Hepatocyte (in vitro differentiated cells): ENCODE measurements at regions not wholly inside any gene's neighbourhood (a gene's known extent, or its start where the extent isn't known, plus 50 kb on each side); places are given as distances from the start of the nearest gene placed in this dataset.

Source experiments
- DNase-seq: peaks from one replicate; pipeline ENCODE4 v3.0.0-alpha.2; 2016; ENCODE audit warnings: low spot score
- H2AFZ ChIP-seq: fragments of 200-600 bp; sonication (generic); 2 replicates; pipeline ENCODE4 v1.6.0; 2016; ENCODE audit warnings: antibody characterized with exemption, mild to moderate bottlenecking
- H3K27ac ChIP-seq: fragments of 200-600 bp; sonication (generic); 2 replicates; pipeline ENCODE4 v1.5.1; 2016; ENCODE audit warnings: mild to moderate bottlenecking
- H3K27me3 ChIP-seq: fragments of 200-600 bp; sonication (generic); 2 replicates; pipeline ENCODE4 v1.6.1; 2016
- H3K36me3 ChIP-seq: fragments of 200-600 bp; sonication (generic); replicated peaks from 2 replicates; pipeline ENCODE4 v1.5.1; 2016; ENCODE audit warnings: low read depth; ENCODE audit not compliant: insufficient read depth
- H3K4me1 ChIP-seq: fragments of 200-600 bp; sonication (generic); 2 replicates; pipeline ENCODE4 v1.5.1; 2016; ENCODE audit warnings: mild to moderate bottlenecking, moderate library complexity; ENCODE audit not compliant: insufficient read depth
- H3K4me2 ChIP-seq: fragments of 200-600 bp; sonication (generic); 2 replicates; pipeline ENCODE4 v1.6.0; 2016
- H3K4me3 ChIP-seq: fragments of 200-600 bp; sonication (generic); 2 replicates; pipeline ENCODE4 v1.5.1; 2016; ENCODE audit warnings: mild to moderate bottlenecking
- H3K79me2 ChIP-seq: fragments of 200-600 bp; sonication (generic); 2 replicates; pipeline ENCODE4 v1.6.0; 2017; ENCODE audit warnings: mild to moderate bottlenecking
- H3K9me2 ChIP-seq: fragments of 200-600 bp; sonication (generic); replicated peaks from 2 replicates; pipeline ENCODE4 v1.6.0; 2017; ENCODE audit warnings: mild to moderate bottlenecking; ENCODE audit not compliant: insufficient read depth
- H3K9me3 ChIP-seq: fragments of 200-600 bp; sonication (generic); 2 replicates; pipeline ENCODE4 v1.5.1; 2016; ENCODE audit warnings: low read depth, mild to moderate bottlenecking
- H4K20me1 ChIP-seq: fragments of 200-600 bp; sonication (generic); 2 replicates; pipeline ENCODE4 v1.6.0; 2016; ENCODE audit warnings: mild to moderate bottlenecking; ENCODE audit not compliant: insufficient read depth, poor library complexity, severe bottlenecking
- EZH2 ChIP-seq: fragments of 200-600 bp; sonication (generic); IDR thresholded peaks from 2 replicates; pipeline ENCODE4 v1.6.1; 2016; ENCODE audit warnings: antibody characterized with exemption, mild to moderate bottlenecking, borderline replicate concordance
- EZH2phosphoT487 ChIP-seq: fragments of 200-600 bp; sonication (generic); IDR thresholded peaks from one replicate; pipeline ENCODE4 v1.6.1; 2018; ENCODE audit warnings: antibody characterized with exemption, mild to moderate bottlenecking, low read depth, moderate library complexity; ENCODE audit not compliant: unreplicated experiment, severe bottlenecking
- WGBS: methylation state at CpG from one replicate; pipeline ENCODE4 v1.1.6; 2016; ENCODE audit warnings: low lambda C conversion rate; ENCODE audit errors: missing lambda C conversion rate; 5-methylcytosine and 5-hydroxymethylcytosine counted together
- TF ChIP-seq, protein P1 (sequence below): fragments of 200-600 bp; sonication (generic); IDR thresholded peaks from 2 replicates; pipeline ENCODE4 v1.5.1; 2016; ENCODE audit warnings: antibody characterized with exemption, mild to moderate bottlenecking; ENCODE audit not compliant: poor library complexity

DNA sequence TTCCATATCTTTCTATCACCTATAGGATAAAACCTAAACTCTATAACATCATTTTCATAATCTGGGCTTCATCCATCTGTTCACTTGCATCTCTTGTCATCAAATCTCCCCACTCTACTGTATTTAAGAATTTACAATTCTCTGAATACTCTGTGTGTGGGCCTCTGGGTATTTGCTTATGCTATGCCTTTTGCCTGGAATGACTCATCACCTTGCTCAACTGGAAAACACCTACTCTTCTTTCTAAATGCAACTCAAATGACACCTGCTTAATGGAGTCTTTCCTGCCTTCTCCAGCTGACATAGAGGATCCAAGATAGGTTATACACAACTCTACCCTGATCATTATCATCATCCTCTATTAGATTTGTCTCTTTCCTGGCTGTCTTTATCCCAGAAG is 421.7 kb downstream of the SPATA31D1 start:
- Histone ChIP-seq H3K79me2 (no peaks in the 10 kb centered on the region), H2AFZ (no peak overlapping the region), H3K4me1 (peaks cover 19% of the 10 kb centered on the region), H3K27ac (peak overlapping the region; percentile 45), H3K4me2 (no peak overlapping the region), H3K9me3 (no peaks in the 10 kb centered on the region), H3K27me3 (no peaks in the 10 kb centered on the region), H3K4me3 (no peak overlapping the region), H4K20me1 (no peaks in the 10 kb centered on the region), H3K9me2 (no peaks in the 10 kb centered on the region), H3K36me3 (no peaks in the 10 kb centered on the region)
- TF ChIP-seq, protein P1, sequence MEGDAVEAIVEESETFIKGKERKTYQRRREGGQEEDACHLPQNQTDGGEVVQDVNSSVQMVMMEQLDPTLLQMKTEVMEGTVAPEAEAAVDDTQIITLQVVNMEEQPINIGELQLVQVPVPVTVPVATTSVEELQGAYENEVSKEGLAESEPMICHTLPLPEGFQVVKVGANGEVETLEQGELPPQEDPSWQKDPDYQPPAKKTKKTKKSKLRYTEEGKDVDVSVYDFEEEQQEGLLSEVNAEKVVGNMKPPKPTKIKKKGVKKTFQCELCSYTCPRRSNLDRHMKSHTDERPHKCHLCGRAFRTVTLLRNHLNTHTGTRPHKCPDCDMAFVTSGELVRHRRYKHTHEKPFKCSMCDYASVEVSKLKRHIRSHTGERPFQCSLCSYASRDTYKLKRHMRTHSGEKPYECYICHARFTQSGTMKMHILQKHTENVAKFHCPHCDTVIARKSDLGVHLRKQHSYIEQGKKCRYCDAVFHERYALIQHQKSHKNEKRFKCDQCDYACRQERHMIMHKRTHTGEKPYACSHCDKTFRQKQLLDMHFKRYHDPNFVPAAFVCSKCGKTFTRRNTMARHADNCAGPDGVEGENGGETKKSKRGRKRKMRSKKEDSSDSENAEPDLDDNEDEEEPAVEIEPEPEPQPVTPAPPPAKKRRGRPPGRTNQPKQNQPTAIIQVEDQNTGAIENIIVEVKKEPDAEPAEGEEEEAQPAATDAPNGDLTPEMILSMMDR: no peak
- TF ChIP-seq EZH2 (no peak), EZH2phosphoT487 (no peak)
- peak; percentile 34 for DNase-seq

DNA sequence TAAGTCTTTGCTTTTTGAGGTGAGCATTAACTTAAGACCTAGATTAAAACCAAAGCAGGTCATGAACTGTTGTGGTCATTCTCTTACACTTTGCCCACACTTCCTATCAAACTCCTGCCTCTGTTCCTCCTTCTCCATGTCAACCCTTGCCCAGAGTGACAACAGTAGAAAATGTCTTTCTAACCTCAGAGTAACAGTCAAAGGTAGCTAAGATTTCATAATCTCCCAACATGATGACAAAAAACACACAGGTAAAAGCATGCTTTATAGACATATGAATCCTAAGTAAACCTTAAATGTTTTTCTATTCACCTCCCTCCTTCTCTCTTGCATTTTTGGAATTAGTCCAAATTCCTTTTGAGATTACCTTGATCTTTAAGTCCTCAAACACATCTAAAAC is 422.3 kb downstream of the SPATA31D1 start:
- Histone ChIP-seq H3K9me3 (no peaks in the 10 kb centered on the region), H3K36me3 (no peaks in the 10 kb centered on the region), H3K27ac (peak overlapping the region; percentile 45), H3K4me1 (peaks cover 19% of the 10 kb centered on the region), H2AFZ (no peak overlapping the region), H4K20me1 (no peaks in the 10 kb centered on the region), H3K4me2 (no peak overlapping the region), H3K79me2 (no peaks in the 10 kb centered on the region), H3K9me2 (no peaks in the 10 kb centered on the region), H3K4me3 (no peak overlapping the region), H3K27me3 (no peaks in the 10 kb centered on the region)
- no peak for DNase-seq
- TF ChIP-seq EZH2: no peak
- TF ChIP-seq, protein P1: no peak
- TF ChIP-seq EZH2phosphoT487: no peak

DNA sequence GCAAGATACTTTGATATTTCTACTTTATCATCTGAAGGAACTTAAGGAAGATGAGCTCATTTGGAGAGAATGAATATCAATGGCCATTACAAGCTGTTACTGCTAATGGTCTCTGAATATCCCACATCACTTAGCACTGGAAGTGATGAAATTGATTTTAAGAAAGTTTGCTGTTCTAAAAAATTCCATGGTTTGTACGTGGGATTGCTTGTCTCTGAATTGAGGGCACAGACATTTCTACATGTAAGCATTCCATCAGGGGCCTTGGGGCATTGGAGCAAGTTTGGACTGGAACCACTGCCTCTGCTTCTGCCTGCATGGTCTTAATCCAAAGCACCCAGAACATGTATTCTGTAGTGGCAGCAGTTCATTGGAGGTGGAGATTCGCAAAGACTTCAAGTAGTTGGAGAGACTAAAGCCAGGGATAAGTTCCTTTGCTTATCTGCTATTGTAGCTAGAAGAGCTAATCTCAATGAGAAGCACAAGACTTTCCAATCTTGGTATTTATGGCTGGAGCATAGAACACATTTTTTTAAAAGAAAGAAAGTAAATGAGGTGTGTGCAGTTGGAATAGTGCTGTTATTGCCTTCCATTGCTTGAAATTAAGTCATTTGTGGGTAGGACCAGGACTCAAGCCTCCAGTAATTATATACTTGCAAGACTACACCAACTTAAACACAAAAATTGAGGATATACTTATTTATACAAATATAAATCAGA is 424.2 kb downstream of the SPATA31D1 start:
- Histone ChIP-seq H3K4me2 (no peak overlapping the region), H3K4me1 (peaks cover 11% of the 10 kb centered on the region), H3K9me3 (no peaks in the 10 kb centered on the region), H3K4me3 (no peak overlapping the region), H3K36me3 (no peaks in the 10 kb centered on the region), H4K20me1 (no peaks in the 10 kb centered on the region), H3K27me3 (no peaks in the 10 kb centered on the region), H2AFZ (no peak overlapping the region), H3K79me2 (no peaks in the 10 kb centered on the region), H3K9me2 (no peaks in the 10 kb centered on the region), H3K27ac (no peak overlapping the region)
- TF ChIP-seq EZH2 (no peak), EZH2phosphoT487 (no peak)
- TF ChIP-seq, protein P1: no peak
- 73% methylated on average over 2 of the region's 2 CpGs for WGBS
- peak; percentile 8 for DNase-seq

DNA sequence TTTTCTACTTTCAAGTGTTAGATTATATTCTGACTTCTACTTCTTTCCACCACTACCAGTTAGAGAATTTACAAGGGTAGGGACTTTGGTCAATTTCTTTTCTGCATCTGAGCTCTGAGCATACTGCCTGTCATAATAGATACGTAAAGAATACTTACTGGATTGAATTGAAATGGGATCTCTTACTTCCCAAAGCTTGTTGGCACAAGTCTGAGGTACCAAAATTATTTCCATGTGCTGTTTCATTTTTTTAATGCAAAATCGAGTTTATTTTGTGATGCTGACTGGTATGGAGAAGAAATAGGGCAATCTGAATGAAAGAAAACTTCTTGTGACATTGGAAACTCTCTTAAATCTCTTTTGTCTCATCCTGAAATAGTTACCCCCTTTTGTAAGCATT is 428.9 kb downstream of the SPATA31D1 start:
- H3K4me1 ChIP-seq: peaks cover 8% of the 10 kb centered on the region
- H3K9me3 ChIP-seq: no peaks in the 10 kb centered on the region
- no peaks in the 10 kb centered on the region for H3K9me2 ChIP-seq
- H3K79me2 ChIP-seq: no peaks in the 10 kb centered on the region
- no peak overlapping the region for H2AFZ ChIP-seq
- no peaks in the 10 kb centered on the region for H3K36me3 ChIP-seq
- TF ChIP-seq EZH2phosphoT487: no peak
- TF ChIP-seq, protein P1: no peak
- TF ChIP-seq EZH2: no peak
- no peak overlapping the region for H3K4me3 ChIP-seq
- no peaks in the 10 kb centered on the region for H3K27me3 ChIP-seq
- WGBS: 61% methylated on average over 2 of the region's 2 CpGs
- H3K4me2 ChIP-seq: no peak overlapping the region
- H3K27ac ChIP-seq: no peak overlapping the region
- DNase-seq: no peak
- no peaks in the 10 kb centered on the region for H4K20me1 ChIP-seq
